ENCODE measurements at regions not wholly inside any gene's neighbourhood (a gene's known extent, or its start where the extent isn't known, plus 50 kb on each side); places are given as distances from the start of the nearest gene placed in this dataset.

DNA sequence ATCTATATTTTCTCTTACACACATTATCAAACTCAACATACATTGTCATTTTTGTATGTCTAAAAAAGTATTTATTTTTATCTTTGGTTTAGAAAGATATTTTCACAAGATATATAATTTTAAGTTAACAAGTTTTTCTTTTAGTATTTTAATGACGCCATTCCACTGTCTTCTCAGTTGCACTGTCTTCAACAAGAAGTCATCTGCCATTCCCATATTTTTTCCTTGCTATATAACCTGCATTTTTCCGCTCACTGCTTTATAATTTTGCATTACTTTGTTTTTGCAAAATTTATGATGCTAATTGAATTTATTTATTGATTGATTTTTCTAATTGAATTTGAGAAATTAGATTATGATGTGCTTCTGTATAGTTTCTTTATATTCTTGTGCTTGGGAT, 357.8 kb upstream of the RNF32 start:
- TF ChIP-seq, protein P1, sequence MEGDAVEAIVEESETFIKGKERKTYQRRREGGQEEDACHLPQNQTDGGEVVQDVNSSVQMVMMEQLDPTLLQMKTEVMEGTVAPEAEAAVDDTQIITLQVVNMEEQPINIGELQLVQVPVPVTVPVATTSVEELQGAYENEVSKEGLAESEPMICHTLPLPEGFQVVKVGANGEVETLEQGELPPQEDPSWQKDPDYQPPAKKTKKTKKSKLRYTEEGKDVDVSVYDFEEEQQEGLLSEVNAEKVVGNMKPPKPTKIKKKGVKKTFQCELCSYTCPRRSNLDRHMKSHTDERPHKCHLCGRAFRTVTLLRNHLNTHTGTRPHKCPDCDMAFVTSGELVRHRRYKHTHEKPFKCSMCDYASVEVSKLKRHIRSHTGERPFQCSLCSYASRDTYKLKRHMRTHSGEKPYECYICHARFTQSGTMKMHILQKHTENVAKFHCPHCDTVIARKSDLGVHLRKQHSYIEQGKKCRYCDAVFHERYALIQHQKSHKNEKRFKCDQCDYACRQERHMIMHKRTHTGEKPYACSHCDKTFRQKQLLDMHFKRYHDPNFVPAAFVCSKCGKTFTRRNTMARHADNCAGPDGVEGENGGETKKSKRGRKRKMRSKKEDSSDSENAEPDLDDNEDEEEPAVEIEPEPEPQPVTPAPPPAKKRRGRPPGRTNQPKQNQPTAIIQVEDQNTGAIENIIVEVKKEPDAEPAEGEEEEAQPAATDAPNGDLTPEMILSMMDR (IDR thresholded peaks at IDR 0.05 in 8 of 11, conservative IDR thresholded peaks at IDR 0.05 in 3 of 11), result no peak
- no peak for TF ChIP-seq POLR2AphosphoS5 (IDR thresholded peaks at IDR 0.05)
